ENCODE measurements at regions not wholly inside any gene's neighbourhood (a gene's known extent, or its start where the extent isn't known, plus 50 kb on each side); places are given as distances from the start of the nearest gene placed in this dataset.

DNA sequence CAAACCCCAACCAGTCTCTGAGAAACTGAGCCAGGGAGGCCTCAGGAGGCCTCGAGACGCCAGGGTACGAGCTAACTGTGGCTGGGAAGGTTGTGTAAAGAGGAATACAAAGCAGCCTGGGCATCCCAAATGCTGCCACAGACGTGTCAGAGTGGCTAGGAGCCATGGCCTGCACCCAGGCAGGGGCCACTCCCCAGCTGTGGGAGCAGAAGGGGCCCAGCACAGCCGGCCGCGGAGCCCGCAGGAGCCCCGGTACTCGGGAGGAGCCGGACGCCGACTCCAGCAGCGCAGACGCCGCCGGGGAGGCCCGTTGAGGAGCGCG, 349.8 kb upstream of the B3GAT1 start:
- TF ChIP-seq, protein P1, sequence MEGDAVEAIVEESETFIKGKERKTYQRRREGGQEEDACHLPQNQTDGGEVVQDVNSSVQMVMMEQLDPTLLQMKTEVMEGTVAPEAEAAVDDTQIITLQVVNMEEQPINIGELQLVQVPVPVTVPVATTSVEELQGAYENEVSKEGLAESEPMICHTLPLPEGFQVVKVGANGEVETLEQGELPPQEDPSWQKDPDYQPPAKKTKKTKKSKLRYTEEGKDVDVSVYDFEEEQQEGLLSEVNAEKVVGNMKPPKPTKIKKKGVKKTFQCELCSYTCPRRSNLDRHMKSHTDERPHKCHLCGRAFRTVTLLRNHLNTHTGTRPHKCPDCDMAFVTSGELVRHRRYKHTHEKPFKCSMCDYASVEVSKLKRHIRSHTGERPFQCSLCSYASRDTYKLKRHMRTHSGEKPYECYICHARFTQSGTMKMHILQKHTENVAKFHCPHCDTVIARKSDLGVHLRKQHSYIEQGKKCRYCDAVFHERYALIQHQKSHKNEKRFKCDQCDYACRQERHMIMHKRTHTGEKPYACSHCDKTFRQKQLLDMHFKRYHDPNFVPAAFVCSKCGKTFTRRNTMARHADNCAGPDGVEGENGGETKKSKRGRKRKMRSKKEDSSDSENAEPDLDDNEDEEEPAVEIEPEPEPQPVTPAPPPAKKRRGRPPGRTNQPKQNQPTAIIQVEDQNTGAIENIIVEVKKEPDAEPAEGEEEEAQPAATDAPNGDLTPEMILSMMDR (IDR thresholded peaks at IDR 0.05) = no peak
- no peak for TF ChIP-seq POLR2AphosphoS5 (IDR thresholded peaks at IDR 0.05; ENCODE audit: insufficient read depth in 1 of 2, low read depth in 1 of 2)
